ENCODE measurements at regions not wholly inside any gene's neighbourhood (a gene's known extent, or its start where the extent isn't known, plus 50 kb on each side); places are given as distances from the start of the nearest gene placed in this dataset.
A peak's percentile ranks its signal among the peaks of the same experiment; 100 is the strongest.

DNA sequence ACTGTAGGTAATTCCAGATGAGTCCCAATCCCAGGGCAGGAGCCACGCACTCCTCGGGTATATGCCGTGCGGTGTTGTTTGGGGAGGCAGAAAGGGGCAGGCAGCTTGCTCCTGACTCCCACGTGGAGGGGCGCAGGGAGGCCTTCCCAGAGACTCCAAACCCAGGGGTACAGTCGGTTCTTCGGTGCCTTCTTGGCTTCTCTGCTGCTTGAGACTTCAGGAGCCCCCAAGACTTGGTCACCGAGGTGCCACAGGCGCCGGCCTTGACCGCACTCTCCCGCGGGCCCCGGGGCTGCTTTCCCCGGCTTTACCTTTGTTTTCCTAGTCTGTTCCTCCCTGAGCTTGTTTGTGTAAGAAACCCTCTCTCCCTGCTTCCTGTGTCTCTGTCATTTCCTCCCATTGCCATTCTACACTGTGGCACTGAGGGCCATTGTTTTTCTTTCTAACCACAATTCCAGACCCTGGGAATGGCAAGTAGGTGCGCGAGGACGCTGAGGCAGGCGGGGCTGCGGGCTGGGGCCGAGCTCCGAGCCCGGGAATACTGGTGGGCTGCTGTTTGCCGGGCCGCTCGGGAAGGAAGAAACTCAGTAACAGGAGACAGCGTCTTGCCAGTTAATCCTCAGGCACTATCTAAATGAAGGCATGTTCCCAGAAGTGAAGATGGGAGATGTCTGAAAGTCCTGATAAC, 215.6 kb upstream of the HEY2 start:
- ATAC-seq, result peak in 1 of 2 donors; percentile 51
- TF ChIP-seq POLR2A (IDR thresholded peaks at IDR 0.05), result no peak
- TF ChIP-seq, protein P1, sequence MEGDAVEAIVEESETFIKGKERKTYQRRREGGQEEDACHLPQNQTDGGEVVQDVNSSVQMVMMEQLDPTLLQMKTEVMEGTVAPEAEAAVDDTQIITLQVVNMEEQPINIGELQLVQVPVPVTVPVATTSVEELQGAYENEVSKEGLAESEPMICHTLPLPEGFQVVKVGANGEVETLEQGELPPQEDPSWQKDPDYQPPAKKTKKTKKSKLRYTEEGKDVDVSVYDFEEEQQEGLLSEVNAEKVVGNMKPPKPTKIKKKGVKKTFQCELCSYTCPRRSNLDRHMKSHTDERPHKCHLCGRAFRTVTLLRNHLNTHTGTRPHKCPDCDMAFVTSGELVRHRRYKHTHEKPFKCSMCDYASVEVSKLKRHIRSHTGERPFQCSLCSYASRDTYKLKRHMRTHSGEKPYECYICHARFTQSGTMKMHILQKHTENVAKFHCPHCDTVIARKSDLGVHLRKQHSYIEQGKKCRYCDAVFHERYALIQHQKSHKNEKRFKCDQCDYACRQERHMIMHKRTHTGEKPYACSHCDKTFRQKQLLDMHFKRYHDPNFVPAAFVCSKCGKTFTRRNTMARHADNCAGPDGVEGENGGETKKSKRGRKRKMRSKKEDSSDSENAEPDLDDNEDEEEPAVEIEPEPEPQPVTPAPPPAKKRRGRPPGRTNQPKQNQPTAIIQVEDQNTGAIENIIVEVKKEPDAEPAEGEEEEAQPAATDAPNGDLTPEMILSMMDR (IDR thresholded peaks at IDR 0.05 in 4 of 5, conservative IDR thresholded peaks at IDR 0.05 in 1 of 5), result no peak
- Histone ChIP-seq H3K27ac (peak overlapping the region in 3 of 4 donors; percentile 24 to 57 (median 48)), H3K4me1 (peaks cover 5 to 10% of the 10 kb centered on the region in 2 donors), H3K9me3 (no peaks in the 10 kb centered on the region), H3K36me3 (no peaks in the 10 kb centered on the region), H3K27me3 (no peaks in the 10 kb centered on the region), H3K4me3 (peak overlapping the region; percentile 3 to 39 (median 32))
- in situ Hi-C loops (cut with MboI; ENCODE audit: low sequenced_read_pairs in 4 of 4) (no loop called here), intact Hi-C loops (cut with DNase I; ENCODE audit: low total_unique reads) (loop anchor here (5.0 kb wide), 1 partner anchor 48 kb away; no protein-coding TSS in a partner anchor)
- no peak for DNase-seq

DNA sequence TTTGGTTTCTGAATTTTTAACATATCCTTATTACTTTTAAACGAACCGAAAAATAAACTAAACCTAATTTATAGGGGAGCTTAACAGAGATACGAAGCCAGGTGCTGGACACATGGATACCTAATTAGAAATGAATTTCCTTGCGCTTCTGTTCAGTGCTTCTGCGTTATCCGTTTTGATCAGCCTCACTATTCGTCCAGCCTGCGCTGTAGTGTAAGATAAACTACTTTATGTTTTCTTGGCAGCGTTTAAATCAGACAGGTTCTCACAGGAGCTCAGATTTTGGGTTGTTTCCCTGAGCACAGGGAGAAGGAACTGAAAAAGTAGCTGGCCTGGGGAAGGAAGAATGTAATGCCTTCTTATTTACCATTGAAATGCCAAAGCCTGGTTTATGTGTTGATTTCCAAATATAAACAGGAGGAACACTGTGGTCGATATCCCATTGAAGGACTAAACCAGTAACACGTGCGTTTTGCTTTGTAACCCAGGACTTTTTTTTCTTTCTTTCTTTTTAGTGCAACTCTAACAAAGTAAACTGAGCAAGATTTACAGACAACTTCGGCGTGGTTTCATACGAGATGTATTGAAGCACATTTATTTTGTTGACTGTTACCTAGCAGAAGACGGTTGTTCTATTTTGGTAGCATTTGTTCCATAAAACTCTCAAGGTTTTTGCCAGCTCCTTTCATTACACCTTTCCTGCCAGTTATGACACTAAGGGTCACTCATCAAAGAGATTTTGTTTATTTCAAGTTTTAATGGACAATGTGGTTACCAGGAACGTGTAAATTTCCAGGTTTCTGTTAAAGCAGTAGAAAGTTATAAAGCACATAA, 214.8 kb upstream of the HEY2 start:
- intact Hi-C loops (cut with DNase I; ENCODE audit: low total_unique reads) (loop anchor here (5.0 kb wide), 1 partner anchor 48 kb away; no protein-coding TSS in a partner anchor), in situ Hi-C loops (cut with MboI; ENCODE audit: low sequenced_read_pairs in 4 of 4) (no loop called here)
- H3K4me3 ChIP-seq, result peak overlapping the region; percentile 3 to 39 (median 32)
- TF ChIP-seq, protein P1 (IDR thresholded peaks at IDR 0.05 in 4 of 5, conservative IDR thresholded peaks at IDR 0.05 in 1 of 5), result no peak
- TF ChIP-seq POLR2A (IDR thresholded peaks at IDR 0.05), result no peak
- ATAC-seq (peak in 1 of 2 donors; percentile 65), DNase-seq (no peak)
- H3K36me3 ChIP-seq, result no peaks in the 10 kb centered on the region
- H3K27me3 ChIP-seq, result no peaks in the 10 kb centered on the region
- no peaks in the 10 kb centered on the region for H3K9me3 ChIP-seq
- H3K4me1 ChIP-seq, result peaks cover 5 to 10% of the 10 kb centered on the region in 2 donors
- peak overlapping the region; percentile 11 to 64 (median 52) for H3K27ac ChIP-seq

DNA sequence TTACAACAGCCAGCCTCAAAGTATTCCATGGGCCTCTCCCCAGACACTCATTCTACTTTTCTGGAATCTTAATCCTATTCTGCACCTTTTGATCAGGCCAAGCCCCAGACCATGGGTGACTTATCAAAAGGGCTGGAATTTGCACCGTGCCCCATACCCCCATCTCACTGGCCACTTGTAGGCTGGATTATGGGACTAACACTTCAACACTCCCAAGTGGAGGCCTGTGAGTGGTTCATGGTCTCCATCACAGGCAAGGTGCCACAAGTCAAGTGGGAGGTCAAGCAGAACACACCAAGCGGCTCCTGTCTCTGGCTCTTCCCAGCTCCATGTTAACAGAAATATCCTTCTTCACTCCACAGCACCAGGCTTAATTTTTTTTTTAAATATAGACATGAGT, 212.3 kb upstream of the HEY2 start:
- Histone ChIP-seq H3K27me3 (no peaks in the 10 kb centered on the region), H3K36me3 (no peaks in the 10 kb centered on the region), H3K27ac (no peak overlapping the region), H3K4me1 (peaks cover 5 to 10% of the 10 kb centered on the region in 2 donors), H3K4me3 (no peak overlapping the region), H3K9me3 (no peaks in the 10 kb centered on the region)
- in situ Hi-C loops (cut with MboI; ENCODE audit: low sequenced_read_pairs in 4 of 4) (no loop called here), intact Hi-C loops (cut with DNase I; ENCODE audit: low total_unique reads) (no loop called here)
- DNase-seq (no peak), ATAC-seq (no peak)
- TF ChIP-seq, protein P1 (IDR thresholded peaks at IDR 0.05 in 4 of 5, conservative IDR thresholded peaks at IDR 0.05 in 1 of 5), result no peak
- TF ChIP-seq POLR2A (IDR thresholded peaks at IDR 0.05), result no peak

GRCh38 chr6:125539892-125540291, 209.5 kb upstream of the HEY2 start:
- no peaks in the 10 kb centered on the region for H3K36me3 ChIP-seq
- ATAC-seq (no peak), DNase-seq (no peak)
- no peak overlapping the region for H3K27ac ChIP-seq
- TF ChIP-seq, protein P1 (IDR thresholded peaks at IDR 0.05 in 4 of 5, conservative IDR thresholded peaks at IDR 0.05 in 1 of 5), result no peak
- no peak for TF ChIP-seq POLR2A (IDR thresholded peaks at IDR 0.05)
- H3K4me3 ChIP-seq, result no peak overlapping the region
- H3K4me1 ChIP-seq, result peaks cover 0 to 2% of the 10 kb centered on the region in 2 donors
- in situ Hi-C loops (cut with MboI; ENCODE audit: low sequenced_read_pairs in 4 of 4) (no loop called here), intact Hi-C loops (cut with DNase I; ENCODE audit: low total_unique reads) (no loop called here)
- no peaks in the 10 kb centered on the region for H3K9me3 ChIP-seq
- no peaks in the 10 kb centered on the region for H3K27me3 ChIP-seq
